ENCODE measurements at regions not wholly inside any gene's neighbourhood (a gene's known extent, or its start where the extent isn't known, plus 50 kb on each side); places are given as distances from the start of the nearest gene placed in this dataset.

- no peak overlapping the region for H3K4me3 ChIP-seq (ENCODE audit: insufficient read depth, low read depth, low read length)
- no peaks in the 10 kb centered on the region for H3K36me3 ChIP-seq (replicated peaks; ENCODE audit: control insufficient read depth, insufficient read depth, low read length)
- no peak for DNase-seq
- no peaks in the 10 kb centered on the region for H3K27me3 ChIP-seq (ENCODE audit: control insufficient read depth, insufficient read depth, low read length)
Observed at GRCh38 chr9:108519437-108519836, 336.3 kb downstream of the ACTL7B start.

GRCh38 chr9:108517651-108518365 is 338.0 kb downstream of the ACTL7B start:
- no peak for DNase-seq
- Histone ChIP-seq H3K36me3 (replicated peaks; ENCODE audit: control insufficient read depth, insufficient read depth, low read length) (no peaks in the 10 kb centered on the region), H3K4me3 (ENCODE audit: insufficient read depth, low read depth, low read length) (no peak overlapping the region), H3K27me3 (ENCODE audit: control insufficient read depth, insufficient read depth, low read length) (no peaks in the 10 kb centered on the region)

GRCh38 chr9:108516391-108516790 is 339.4 kb downstream of the ACTL7B start:
- DNase-seq, result no peak
- no peaks in the 10 kb centered on the region for H3K36me3 ChIP-seq (replicated peaks; ENCODE audit: control insufficient read depth, insufficient read depth, low read length)
- H3K27me3 ChIP-seq (ENCODE audit: control insufficient read depth, insufficient read depth, low read length), result no peaks in the 10 kb centered on the region
- H3K4me3 ChIP-seq (ENCODE audit: insufficient read depth, low read depth, low read length), result no peak overlapping the region

GRCh38 chr9:108515856-108516255 is 339.9 kb downstream of the ACTL7B start:
- no peaks in the 10 kb centered on the region for H3K27me3 ChIP-seq (ENCODE audit: control insufficient read depth, insufficient read depth, low read length)
- no peaks in the 10 kb centered on the region for H3K36me3 ChIP-seq (replicated peaks; ENCODE audit: control insufficient read depth, insufficient read depth, low read length)
- peak; percentile 28 for DNase-seq
- H3K4me3 ChIP-seq (ENCODE audit: insufficient read depth, low read depth, low read length), result no peak overlapping the region

DNA sequence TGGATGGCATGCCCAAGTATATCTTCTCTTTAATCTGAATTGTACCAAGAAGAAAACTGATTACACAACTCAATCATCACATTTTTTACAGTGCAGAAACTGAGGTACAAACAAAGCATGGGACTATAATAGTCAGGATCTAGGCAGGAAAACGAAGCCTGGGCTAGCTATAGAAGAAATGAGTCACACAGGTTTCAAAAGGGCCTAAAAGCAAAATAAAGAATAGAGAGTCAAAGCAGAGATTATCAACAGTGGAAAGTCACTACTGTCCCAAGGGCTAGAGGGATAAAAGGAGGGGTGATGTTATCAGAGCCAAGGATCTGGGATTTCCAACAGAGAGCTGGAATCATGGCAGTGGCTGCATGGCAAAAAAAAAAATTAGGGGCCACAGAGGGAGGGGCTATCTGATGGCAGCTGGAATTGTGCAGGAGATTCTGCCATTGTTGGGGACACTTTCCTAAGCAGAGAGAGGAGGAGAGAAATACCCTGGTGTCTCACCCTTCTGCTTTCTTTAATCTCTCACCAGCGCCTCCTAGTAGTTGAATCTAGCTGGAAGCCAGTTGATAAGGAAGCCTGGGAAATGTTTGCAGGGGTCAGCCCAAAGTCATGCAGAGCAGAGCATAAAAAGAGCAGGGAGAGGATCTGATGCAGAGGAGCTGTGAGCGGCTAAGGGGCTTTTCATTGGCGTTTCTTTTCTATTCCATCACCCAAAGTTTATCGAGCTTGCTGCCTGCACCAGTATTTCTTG is 343.2 kb downstream of the ACTL7B start:
- DNase-seq, result peak; percentile 25
- Histone ChIP-seq H3K4me3 (ENCODE audit: insufficient read depth, low read depth, low read length) (no peak overlapping the region), H3K36me3 (replicated peaks; ENCODE audit: control insufficient read depth, insufficient read depth, low read length) (no peaks in the 10 kb centered on the region), H3K27me3 (ENCODE audit: control insufficient read depth, insufficient read depth, low read length) (no peaks in the 10 kb centered on the region)

GRCh38 chr9:108511307-108511706 is 344.5 kb downstream of the ACTL7B start:
- Histone ChIP-seq H3K4me3 (ENCODE audit: insufficient read depth, low read depth, low read length) (no peak overlapping the region), H3K27me3 (ENCODE audit: control insufficient read depth, insufficient read depth, low read length) (no peaks in the 10 kb centered on the region), H3K36me3 (replicated peaks; ENCODE audit: control insufficient read depth, insufficient read depth, low read length) (no peaks in the 10 kb centered on the region)
- DNase-seq, result no peak

GRCh38 chr9:108496846-108497245 is 358.9 kb downstream of the ACTL7B start:
- no peak for DNase-seq
- Histone ChIP-seq H3K36me3 (replicated peaks; ENCODE audit: control insufficient read depth, insufficient read depth, low read length) (no peaks in the 10 kb centered on the region), H3K4me3 (ENCODE audit: insufficient read depth, low read depth, low read length) (no peak overlapping the region), H3K27me3 (ENCODE audit: control insufficient read depth, insufficient read depth, low read length) (no peaks in the 10 kb centered on the region)

DNA sequence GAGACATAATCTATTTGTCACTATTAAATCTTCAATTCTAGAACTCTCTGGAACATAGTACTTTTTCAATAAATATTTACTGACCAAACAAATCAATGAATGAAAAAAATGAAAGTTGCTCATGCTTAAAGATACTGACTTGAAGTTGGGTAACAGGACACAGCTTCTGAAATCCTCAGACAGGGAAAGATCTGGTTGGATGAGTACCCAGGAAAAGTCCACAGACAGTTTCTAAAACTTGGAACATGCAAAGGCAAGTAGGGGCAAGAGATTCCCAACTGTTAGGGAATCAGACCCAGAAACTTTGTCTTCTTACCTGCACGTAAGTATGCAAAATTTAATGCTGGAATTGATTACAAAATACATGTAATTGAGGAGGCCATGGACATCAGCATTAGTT is 366.2 kb downstream of the ACTL7B start:
- no peaks in the 10 kb centered on the region for H3K36me3 ChIP-seq (replicated peaks; ENCODE audit: control insufficient read depth, insufficient read depth, low read length)
- H3K4me3 ChIP-seq (ENCODE audit: insufficient read depth, low read depth, low read length), result no peak overlapping the region
- no peaks in the 10 kb centered on the region for H3K27me3 ChIP-seq (ENCODE audit: control insufficient read depth, insufficient read depth, low read length)
- DNase-seq, result no peak

DNA sequence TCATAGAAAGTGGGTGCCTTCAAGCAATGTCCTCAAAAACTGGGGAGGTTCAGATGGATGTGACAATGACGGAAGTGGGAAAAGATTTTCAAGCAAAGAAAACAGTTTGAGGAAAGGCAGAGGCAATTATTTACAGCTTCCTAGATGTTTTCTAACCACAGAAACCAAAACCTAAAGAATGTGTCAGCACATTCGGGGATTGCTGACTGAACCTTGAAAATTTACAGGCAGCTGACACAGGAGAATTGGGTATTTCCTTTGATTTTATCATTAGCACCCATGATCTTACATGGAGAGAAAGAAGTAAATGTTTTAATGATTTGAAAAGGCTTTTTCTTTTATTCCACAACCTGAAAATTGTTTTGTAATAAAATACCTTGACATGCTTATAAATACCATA is 369.0 kb downstream of the ACTL7B start:
- no peak for DNase-seq
- Histone ChIP-seq H3K4me3 (ENCODE audit: insufficient read depth, low read depth, low read length) (no peak overlapping the region), H3K36me3 (replicated peaks; ENCODE audit: control insufficient read depth, insufficient read depth, low read length) (no peaks in the 10 kb centered on the region), H3K27me3 (ENCODE audit: control insufficient read depth, insufficient read depth, low read length) (no peaks in the 10 kb centered on the region)

- no peaks in the 10 kb centered on the region for H3K36me3 ChIP-seq (replicated peaks; ENCODE audit: control insufficient read depth, insufficient read depth, low read length)
- no peaks in the 10 kb centered on the region for H3K27me3 ChIP-seq (ENCODE audit: control insufficient read depth, insufficient read depth, low read length)
- no peak for DNase-seq
Observed at GRCh38 chr9:108484468-108484867, 371.3 kb downstream of the ACTL7B start.

DNA sequence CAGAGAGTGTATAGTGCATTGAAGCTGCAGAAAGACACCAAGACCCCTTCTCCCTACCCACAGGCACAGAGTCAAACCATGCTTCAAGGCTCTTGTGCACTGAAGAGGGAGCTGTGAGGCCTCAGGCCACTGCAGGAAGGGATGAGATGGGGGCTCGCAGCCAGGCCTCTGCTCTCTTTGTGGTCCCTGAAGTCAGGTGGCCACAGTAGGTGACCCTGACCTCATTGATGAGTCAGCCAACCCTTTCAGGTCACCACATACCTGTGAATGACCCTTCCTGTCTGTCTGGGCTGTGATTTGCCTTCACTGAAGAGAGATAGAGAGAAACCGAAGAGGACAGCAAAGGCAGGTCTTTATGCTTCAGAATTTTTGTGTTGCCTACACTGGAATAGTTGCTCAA is 372.1 kb downstream of the ACTL7B start:
- no peaks in the 10 kb centered on the region for H3K36me3 ChIP-seq (replicated peaks; ENCODE audit: control insufficient read depth, insufficient read depth, low read length)
- no peak for DNase-seq
- no peaks in the 10 kb centered on the region for H3K27me3 ChIP-seq (ENCODE audit: control insufficient read depth, insufficient read depth, low read length)
- H3K4me3 ChIP-seq (ENCODE audit: insufficient read depth, low read depth, low read length), result no peak overlapping the region

More at GRCh38 chr9:108484468-108484867, 371.3 kb downstream of the ACTL7B start:
- H3K4me3 ChIP-seq (ENCODE audit: insufficient read depth, low read depth, low read length), result no peak overlapping the region

DNA sequence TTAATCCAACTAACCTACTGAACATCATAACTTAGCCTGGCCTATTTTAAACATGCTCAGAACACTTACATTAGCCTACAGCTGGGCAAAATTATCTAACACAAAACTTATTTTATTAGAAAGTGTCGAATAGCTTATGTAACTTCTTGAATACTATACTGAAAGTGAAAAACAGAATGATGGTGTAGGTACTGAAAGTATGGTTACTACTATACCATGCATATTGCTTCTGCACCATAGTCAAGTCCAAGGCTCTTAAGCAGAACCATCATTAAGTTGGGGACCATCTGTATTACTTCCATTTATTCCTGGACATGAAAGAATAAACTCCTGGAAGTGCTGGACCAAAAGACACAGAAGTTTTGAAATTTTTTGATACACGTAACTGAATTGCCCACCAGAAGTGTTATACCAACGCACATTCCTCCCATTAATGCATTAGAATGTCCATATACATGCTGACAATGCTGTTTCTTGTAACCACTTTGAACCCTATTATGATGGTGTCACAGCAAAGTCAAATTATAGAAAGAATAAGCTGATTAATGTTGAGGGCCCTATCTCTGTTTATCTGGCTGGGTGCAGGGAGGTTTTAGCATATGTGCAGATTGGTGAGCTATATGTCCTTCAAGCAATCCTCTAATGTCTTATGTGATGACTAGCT is 375.7 kb downstream of the ACTL7B start:
- Histone ChIP-seq H3K27me3 (ENCODE audit: control insufficient read depth, insufficient read depth, low read length) (no peaks in the 10 kb centered on the region), H3K36me3 (replicated peaks; ENCODE audit: control insufficient read depth, insufficient read depth, low read length) (no peaks in the 10 kb centered on the region)
- no peak for DNase-seq

DNA sequence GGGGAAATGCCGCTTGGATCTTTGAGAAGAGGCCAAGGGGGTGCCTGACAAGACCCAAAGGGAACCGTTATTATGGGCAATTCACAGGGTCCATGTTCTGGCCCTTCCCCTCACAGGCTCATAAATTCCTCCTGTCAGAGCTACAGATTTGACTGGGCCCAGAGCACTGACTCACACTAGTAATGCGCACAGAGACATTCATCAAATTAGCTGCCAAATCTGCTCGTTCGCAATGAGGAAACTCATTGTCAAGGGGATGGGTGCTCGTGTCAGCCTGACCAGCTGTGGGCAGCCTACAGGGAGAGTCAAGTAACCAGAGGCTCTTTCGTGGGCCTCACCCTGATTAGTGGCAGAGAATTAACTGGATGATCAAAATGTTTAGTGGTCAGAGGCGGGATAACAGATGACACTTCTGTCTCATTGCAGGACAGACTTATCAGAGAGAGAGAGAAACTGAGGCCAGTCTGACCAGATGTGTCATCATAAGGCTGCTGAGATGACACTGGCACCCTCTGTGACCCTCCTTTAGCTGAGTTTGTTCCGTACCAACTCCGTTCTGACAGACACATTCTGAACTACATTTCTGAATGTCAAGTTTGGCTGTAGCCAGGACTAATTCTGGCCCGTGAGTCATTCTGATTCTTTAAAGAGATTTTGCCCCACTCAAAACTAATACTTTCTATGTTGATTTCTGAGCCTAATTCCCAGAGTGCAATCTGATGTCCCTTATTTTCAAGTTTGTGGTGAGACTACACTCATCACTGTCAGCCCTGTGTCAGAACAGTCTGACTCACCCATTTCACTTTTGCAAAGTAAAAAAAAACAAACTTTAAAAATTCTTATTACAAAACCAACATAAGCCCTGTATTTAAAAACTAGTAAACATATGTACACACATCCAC is 377.1 kb downstream of the ACTL7B start:
- Histone ChIP-seq H3K4me3 (ENCODE audit: insufficient read depth, low read depth, low read length) (no peak overlapping the region), H3K36me3 (replicated peaks; ENCODE audit: control insufficient read depth, insufficient read depth, low read length) (no peaks in the 10 kb centered on the region), H3K27me3 (ENCODE audit: control insufficient read depth, insufficient read depth, low read length) (no peaks in the 10 kb centered on the region)
- no peak for DNase-seq

More for the DNA sequence above, 375.7 kb downstream of the ACTL7B start:
- H3K4me3 ChIP-seq (ENCODE audit: insufficient read depth, low read depth, low read length), result no peak overlapping the region

DNA sequence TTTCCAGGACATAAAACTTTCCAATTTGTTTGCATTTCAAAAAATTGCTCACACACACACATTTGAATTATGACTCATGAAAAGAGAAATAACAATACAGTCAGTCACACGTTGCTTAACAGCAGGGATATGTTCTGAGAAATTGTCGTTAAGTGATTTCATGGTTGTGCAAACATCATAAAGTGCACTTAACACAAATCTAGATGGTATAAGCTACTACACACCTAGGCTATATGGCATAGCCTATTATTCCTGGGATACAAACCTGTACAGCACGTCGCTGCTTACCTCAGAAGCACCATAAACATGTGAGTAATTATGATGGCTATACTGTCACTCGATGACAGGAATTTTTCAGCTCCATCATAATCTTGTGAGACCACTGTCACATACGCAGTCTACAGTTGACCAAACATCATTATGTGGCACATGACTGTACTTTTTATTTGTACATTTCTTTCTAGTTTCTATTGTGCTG is 378.2 kb downstream of the ACTL7B start:
- no peak for DNase-seq
- Histone ChIP-seq H3K4me3 (ENCODE audit: insufficient read depth, low read depth, low read length) (no peak overlapping the region), H3K27me3 (ENCODE audit: control insufficient read depth, insufficient read depth, low read length) (no peaks in the 10 kb centered on the region), H3K36me3 (replicated peaks; ENCODE audit: control insufficient read depth, insufficient read depth, low read length) (no peaks in the 10 kb centered on the region)
